RPMI7951 (cell line): ENCODE measurements at regions not wholly inside any gene's neighbourhood (a gene's known extent, or its start where the extent isn't known, plus 50 kb on each side); places are given as distances from the start of the nearest gene placed in this dataset.

ENCODE experiments used
- DNase-seq: peaks from one replicate; pipeline ENCODE4 v3.0.0-alpha.2; 2012; ENCODE audit warnings: low read depth

- no peak for DNase-seq
These were observed 61.3 kb upstream of the HDAC4 start for GRCh38 chr2:239462191-239462515.

- DNase-seq = peak; percentile 11
These were observed 60.7 kb upstream of the HDAC4 start for GRCh38 chr2:239461291-239462190.

- DNase-seq = no peak
These were observed 60.0 kb upstream of the HDAC4 start for GRCh38 chr2:239460780-239461179.

- DNase-seq = no peak
These were observed 58.8 kb upstream of the HDAC4 start for GRCh38 chr2:239459606-239460005.

GRCh38 chr2:239459056-239459455 is 58.2 kb upstream of the HDAC4 start:
- DNase-seq = no peak

GRCh38 chr2:239457586-239458445 is 57.0 kb upstream of the HDAC4 start:
- DNase-seq = no peak

GRCh38 chr2:239456940-239457339 is 56.1 kb upstream of the HDAC4 start:
- DNase-seq = no peak

- no peak for DNase-seq
These were observed 54.8 kb upstream of the HDAC4 start for GRCh38 chr2:239455436-239456203.

GRCh38 chr2:239454507-239454906 is 53.7 kb upstream of the HDAC4 start:
- no peak for DNase-seq
